GM10266 (cell line): ENCODE measurements at regions not wholly inside any gene's neighbourhood (a gene's known extent, or its start where the extent isn't known, plus 50 kb on each side); places are given as distances from the start of the nearest gene placed in this dataset.

Experiments
- DNase-seq: peaks from one replicate; pipeline ENCODE4 v3.0.0; 2012; ENCODE audit errors: extremely low spot score
- TF ChIP-seq, protein P1 (sequence below): IDR thresholded peaks from 2 replicates; pipeline ENCODE4 v1.5.1; 2012; ENCODE audit warnings: mild to moderate bottlenecking, low read depth; ENCODE audit not compliant: control insufficient read depth, insufficient read depth; ENCODE audit errors: missing control alignments

DNA sequence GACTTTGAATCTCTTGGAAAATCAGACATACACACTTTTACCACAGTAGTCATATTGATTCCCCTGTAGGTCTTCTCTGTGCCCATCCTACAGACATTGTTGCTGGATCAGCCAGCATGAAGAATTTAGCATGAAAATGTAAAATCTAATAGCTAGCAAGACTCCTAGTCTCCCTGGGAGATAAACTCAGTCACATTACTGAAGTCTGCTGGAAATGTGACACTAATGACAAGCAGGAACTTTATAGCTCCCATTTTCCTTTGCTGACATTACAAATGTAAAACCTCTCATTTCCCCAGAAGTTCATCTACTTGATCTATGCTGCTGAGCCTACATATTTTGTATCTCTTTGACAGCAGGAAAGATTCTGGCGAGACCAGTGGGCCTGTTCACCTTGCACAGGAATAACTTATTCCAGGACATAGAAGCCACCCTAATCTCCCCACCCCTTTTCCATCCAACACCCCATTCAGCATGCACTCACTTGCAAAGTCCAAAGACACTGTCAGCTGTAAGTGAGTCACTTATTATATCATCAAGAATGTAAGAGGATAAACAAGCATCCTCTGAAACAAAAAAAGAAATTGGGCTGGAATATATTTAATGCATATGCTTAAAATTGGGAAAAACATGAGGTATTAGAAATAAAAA is 648.3 kb upstream of the PKDCC start:
- TF ChIP-seq, protein P1, sequence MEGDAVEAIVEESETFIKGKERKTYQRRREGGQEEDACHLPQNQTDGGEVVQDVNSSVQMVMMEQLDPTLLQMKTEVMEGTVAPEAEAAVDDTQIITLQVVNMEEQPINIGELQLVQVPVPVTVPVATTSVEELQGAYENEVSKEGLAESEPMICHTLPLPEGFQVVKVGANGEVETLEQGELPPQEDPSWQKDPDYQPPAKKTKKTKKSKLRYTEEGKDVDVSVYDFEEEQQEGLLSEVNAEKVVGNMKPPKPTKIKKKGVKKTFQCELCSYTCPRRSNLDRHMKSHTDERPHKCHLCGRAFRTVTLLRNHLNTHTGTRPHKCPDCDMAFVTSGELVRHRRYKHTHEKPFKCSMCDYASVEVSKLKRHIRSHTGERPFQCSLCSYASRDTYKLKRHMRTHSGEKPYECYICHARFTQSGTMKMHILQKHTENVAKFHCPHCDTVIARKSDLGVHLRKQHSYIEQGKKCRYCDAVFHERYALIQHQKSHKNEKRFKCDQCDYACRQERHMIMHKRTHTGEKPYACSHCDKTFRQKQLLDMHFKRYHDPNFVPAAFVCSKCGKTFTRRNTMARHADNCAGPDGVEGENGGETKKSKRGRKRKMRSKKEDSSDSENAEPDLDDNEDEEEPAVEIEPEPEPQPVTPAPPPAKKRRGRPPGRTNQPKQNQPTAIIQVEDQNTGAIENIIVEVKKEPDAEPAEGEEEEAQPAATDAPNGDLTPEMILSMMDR = no peak
- no peak for DNase-seq

DNA sequence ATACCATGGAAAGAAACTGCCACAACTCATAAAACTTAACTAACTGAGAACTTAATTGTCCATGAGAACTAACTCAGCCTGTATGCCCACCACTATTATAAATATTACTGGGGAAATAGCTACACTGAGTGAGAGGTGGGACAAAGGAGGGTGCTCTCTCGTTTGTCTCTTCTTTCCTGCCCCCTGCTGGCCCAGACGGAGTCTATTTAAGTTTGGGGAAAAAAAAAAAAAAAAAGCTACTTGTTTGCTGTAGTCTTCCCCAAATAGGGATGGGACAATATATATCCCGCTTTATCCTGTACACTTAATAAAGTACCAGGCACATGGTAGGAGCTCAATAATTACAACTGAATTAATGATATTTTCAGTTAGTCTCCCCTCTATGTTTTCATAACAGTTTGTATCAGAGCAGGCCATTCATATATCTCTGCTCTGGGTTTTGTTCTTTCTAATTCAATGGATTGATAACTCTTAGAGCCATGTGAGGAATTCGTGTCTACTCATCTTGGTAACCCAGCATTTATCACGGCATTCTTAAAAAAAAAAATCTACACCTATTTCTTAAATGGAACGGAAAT is 647.6 kb upstream of the PKDCC start:
- DNase-seq = no peak
- TF ChIP-seq, protein P1 = peak; percentile 11

DNA sequence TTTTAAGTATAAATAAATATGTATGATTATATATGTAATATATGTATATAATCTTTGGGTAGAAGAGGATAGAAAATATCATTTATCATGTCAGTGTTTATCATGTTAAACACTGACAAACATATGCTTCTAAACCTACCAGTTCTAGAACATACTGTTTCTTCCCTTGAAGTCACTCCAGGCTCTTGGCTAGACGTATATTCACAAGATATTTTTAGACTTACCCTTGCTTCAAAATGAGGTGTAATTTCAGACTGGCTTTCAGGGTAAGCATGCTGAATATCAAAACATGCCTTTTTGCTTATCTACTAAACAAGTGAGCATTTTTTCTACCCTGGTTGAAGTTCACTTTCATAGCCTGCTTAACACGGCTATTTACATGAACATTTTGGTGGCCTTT is 642.4 kb upstream of the PKDCC start:
- TF ChIP-seq, protein P1 = no peak
- DNase-seq = no peak

GRCh38 chr2:41409328-41409727 is 638.5 kb upstream of the PKDCC start:
- TF ChIP-seq, protein P1 = no peak
- no peak for DNase-seq

- no peak for DNase-seq
- TF ChIP-seq, protein P1 = no peak
These were observed 637.8 kb upstream of the PKDCC start for GRCh38 chr2:41410011-41410410.

DNA sequence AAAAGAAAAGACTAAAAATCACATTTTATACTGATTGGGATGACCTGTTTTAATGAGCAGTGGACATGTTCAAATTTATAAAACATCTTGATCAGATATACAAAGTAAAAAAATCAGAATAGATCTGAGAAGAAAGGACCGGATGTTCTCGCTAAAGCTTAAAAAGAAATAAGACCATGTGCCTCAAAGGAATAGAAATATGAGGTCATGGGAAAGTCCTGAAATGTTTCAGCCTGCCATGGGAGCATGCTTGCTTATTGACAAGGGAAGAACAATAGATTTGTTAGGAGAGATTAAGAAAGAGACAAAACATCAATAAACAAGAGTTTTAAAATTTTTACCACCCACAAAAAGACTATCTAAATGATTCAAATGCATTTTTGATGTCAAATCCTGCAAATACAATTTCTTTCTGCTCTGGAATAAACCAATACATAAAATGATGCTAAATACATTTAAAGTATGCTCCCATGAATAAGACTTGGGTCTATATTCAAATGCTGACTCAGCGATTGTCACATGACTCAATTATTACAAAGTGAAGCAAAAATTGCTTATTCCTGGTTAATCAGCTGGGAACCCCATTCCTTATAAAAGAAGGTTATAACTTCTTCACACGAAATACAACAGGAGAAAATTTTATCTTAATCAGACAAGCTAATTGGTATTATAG is 633.9 kb upstream of the PKDCC start:
- TF ChIP-seq, protein P1 = no peak
- DNase-seq = no peak
